Lung (tissue), 11 donors: ENCODE measurements at regions not wholly inside any gene's neighbourhood (a gene's known extent, or its start where the extent isn't known, plus 50 kb on each side); places are given as distances from the start of the nearest gene placed in this dataset.
A peak's percentile ranks its signal among the peaks of the same experiment; 100 is the strongest.

ENCODE experiments used
- ATAC-seq: fragments of 200-7000 bp; cut with Tn5 transposase; one replicate; pipeline ENCODE4 v1.9.1; 2020; ENCODE audit warnings: moderate number of reproducible peaks; ENCODE audit not compliant: insufficient read depth, low FRiP score
- DNase-seq, 3 donors: peaks; one replicate each; pipeline ENCODE4 v3.0.0-alpha.2; 2013 to 2017
- H3K27ac ChIP-seq, 2 donors: one replicate each; pipeline ENCODE4 v1.5.1; 2013; ENCODE audit warnings: mild to moderate bottlenecking in 2 of 2, moderate library complexity in 2 of 2, control low read depth in 1 of 2, inconsistent platforms in 1 of 2, low read depth in 1 of 2, low read length in 1 of 2
- H3K27me3 ChIP-seq, 3 donors: one replicate each; pipeline ENCODE4 v1.5.1; 2013; ENCODE audit warnings: low read length in 2 of 3; ENCODE audit not compliant: control insufficient read depth in 3 of 3, insufficient read depth in 3 of 3
- H3K36me3 ChIP-seq, 4 donors: one replicate each; pipeline ENCODE4 v1.5.1; 2013; ENCODE audit warnings: low read length in 4 of 4, mild to moderate bottlenecking in 1 of 4, moderate library complexity in 1 of 4; ENCODE audit not compliant: control insufficient read depth in 4 of 4, insufficient read depth in 4 of 4
- H3K4me1 ChIP-seq, 5 donors: one replicate each; pipeline ENCODE4 v1.5.1; 2013; ENCODE audit warnings: low read length in 5 of 5, mild to moderate bottlenecking in 2 of 5, moderate library complexity in 1 of 5; ENCODE audit not compliant: control insufficient read depth in 5 of 5, insufficient read depth in 5 of 5
- H3K4me3 ChIP-seq: one replicate; pipeline ENCODE4 v1.5.1; 2013; ENCODE audit warnings: mild to moderate bottlenecking, control low read depth, moderate library complexity
- H3K9ac ChIP-seq, 2 donors: one replicate each; pipeline ENCODE4 v1.5.1; 2013; ENCODE audit warnings: low read length in 2 of 2, control low read depth in 1 of 2; ENCODE audit not compliant: insufficient read depth in 1 of 2
- H3K9me3 ChIP-seq, 4 donors: one replicate each; pipeline ENCODE4 v1.5.1; 2013; ENCODE audit warnings: low read length in 3 of 4, mild to moderate bottlenecking in 1 of 4, moderate library complexity in 1 of 4; ENCODE audit not compliant: control insufficient read depth in 4 of 4, insufficient read depth in 3 of 4
- WGBS, 2 donors: extraction: QIAGEN DNeasy Blood & Tissue Kit; methylation state at CpG; one replicate each; pipeline ENCODE4 v1.1.7; 2013; 5-methylcytosine and 5-hydroxymethylcytosine counted together
- TF ChIP-seq, protein P1 (sequence below): IDR thresholded peaks from 2 replicates; pipeline ENCODE4 v1.5.1; 2012; ENCODE audit warnings: mild to moderate bottlenecking; ENCODE audit errors: control extremely low read depth, extremely low read depth
- donor health status: control.
- donor health status: control.
- donor health status: Bipolar disorder and iron deficiency.
- donor health status: healthy.
- donor health status: DM: yes; HTN: yes; CAD: no.

DNA sequence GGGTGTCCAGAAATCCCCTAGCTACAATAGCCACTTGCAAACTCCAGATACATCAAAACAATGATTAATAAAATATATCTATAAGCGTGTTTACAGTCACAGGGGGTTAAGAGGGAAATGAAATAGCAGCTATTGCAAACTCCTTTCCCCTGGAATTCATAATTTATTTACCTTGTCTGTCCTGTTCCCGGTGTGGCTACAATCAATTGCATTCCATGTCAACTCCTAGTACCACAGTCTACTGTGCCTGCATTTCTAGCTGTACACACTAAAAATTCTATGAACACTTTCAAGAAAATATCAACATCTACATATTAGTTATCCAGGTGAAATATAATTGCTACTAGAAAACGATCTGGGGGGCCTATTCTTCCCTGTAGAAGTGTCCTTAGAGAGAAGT is 217.6 kb downstream of the ELAVL2 start:
- no peak overlapping the region for H3K4me3 ChIP-seq

DNA sequence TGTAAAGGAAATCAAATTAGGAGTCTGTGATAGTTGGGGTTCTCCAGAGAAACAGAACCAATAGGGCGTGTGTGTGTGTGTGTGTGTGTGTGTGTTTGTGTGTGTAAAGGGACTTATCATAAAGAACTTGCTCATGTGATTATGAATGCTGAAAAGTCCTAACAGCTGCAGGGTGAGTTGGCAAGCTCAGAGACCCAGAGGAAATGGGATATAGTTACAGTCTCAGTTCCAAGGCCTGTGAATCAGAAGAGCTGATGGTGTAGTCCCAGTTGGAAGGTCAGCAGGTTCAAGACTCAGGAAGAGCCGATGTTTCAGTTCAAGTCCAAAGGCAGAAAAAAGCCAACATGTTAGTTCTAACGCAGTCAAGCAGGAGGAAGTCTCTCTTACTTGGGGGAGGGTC is 214.2 kb downstream of the ELAVL2 start:
- ATAC-seq (no peak), DNase-seq (peak in 2 of 3 donors; percentile 8 to 14)
- Histone ChIP-seq H3K9me3 (no peaks in the 10 kb centered on the region), H3K36me3 (no peaks in the 10 kb centered on the region), H3K9ac (no peak overlapping the region), H3K4me3 (no peak overlapping the region), H3K4me1 (no peaks in the 10 kb centered on the region), H3K27ac (no peak overlapping the region), H3K27me3 (no peaks in the 10 kb centered on the region)
- 61 to 73% methylated on average over 3 of the region's 3 CpGs for WGBS, 2 donors
- TF ChIP-seq, protein P1, sequence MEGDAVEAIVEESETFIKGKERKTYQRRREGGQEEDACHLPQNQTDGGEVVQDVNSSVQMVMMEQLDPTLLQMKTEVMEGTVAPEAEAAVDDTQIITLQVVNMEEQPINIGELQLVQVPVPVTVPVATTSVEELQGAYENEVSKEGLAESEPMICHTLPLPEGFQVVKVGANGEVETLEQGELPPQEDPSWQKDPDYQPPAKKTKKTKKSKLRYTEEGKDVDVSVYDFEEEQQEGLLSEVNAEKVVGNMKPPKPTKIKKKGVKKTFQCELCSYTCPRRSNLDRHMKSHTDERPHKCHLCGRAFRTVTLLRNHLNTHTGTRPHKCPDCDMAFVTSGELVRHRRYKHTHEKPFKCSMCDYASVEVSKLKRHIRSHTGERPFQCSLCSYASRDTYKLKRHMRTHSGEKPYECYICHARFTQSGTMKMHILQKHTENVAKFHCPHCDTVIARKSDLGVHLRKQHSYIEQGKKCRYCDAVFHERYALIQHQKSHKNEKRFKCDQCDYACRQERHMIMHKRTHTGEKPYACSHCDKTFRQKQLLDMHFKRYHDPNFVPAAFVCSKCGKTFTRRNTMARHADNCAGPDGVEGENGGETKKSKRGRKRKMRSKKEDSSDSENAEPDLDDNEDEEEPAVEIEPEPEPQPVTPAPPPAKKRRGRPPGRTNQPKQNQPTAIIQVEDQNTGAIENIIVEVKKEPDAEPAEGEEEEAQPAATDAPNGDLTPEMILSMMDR, result no peak

More for the DNA sequence above, 217.6 kb downstream of the ELAVL2 start:
- DNase-seq (no peak), ATAC-seq (no peak)
- no peaks in the 10 kb centered on the region for H3K36me3 ChIP-seq
- no peaks in the 10 kb centered on the region for H3K9me3 ChIP-seq
- no peak overlapping the region for H3K27ac ChIP-seq
- H3K27me3 ChIP-seq, result no peaks in the 10 kb centered on the region
- TF ChIP-seq, protein P1, result no peak
- no peaks in the 10 kb centered on the region for H3K4me1 ChIP-seq
- H3K9ac ChIP-seq, result no peak overlapping the region
- WGBS, 2 donors, result 35 to 56% methylated on average over 3 of the region's 3 CpGs

DNA sequence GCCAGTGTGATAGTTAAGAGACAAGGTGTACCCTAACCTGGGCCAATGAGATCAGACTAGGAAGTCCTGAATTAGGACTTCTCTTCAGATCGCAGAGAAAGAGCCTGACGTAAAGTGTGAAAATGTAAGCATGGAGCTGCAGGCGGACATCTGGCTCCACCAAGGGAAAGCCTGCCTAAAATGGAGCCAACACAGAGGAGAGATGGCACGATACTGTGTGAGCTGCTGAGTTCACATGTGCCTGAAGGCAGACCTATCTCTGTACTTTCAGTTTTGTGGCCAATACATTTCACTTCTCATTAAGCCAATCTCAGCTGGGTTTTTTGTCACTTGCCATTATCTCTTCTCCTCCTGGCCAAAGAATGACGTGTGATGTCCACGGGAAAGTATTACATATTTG is 210.5 kb downstream of the ELAVL2 start:
- 91 to 94% methylated on average over 6 of the region's 6 CpGs for WGBS, 2 donors
- Histone ChIP-seq H3K27me3 (no peaks in the 10 kb centered on the region), H3K36me3 (no peaks in the 10 kb centered on the region), H3K27ac (no peak overlapping the region), H3K4me1 (no peaks in the 10 kb centered on the region), H3K9me3 (no peaks in the 10 kb centered on the region), H3K9ac (no peak overlapping the region), H3K4me3 (no peak overlapping the region)
- TF ChIP-seq, protein P1, result no peak
- no peak for DNase-seq
- ATAC-seq, result no peak

DNA sequence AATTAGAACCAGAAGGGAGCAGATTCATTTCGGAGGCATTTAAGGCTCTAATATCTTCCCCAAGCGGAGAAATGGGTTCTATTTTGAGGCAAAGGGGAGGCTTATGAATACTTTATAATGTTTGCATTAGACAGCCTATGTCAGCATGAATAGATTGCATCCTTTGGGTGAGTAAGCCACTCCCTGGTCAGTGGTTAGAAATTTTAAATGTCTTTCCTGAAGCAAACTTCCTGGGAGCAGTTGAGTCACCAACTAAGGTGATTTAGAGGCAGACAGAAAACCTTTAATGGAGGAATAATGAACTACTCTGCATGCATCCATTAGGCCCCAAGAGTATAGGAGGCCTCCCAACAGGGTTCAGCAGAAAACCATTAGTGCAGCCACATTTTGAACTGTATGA is 204.9 kb downstream of the ELAVL2 start:
- H3K36me3 ChIP-seq, result no peaks in the 10 kb centered on the region
- H3K4me1 ChIP-seq, result no peaks in the 10 kb centered on the region
- no peak overlapping the region for H3K9ac ChIP-seq
- DNase-seq, result no peak
- peaks cover 0 to 2% (median 0%) of the 10 kb centered on the region in 4 donors for H3K9me3 ChIP-seq
- no peak for ATAC-seq
- no peak overlapping the region for H3K27ac ChIP-seq
- WGBS, 2 donors, result 86 to 89% methylated on average over 2 of the region's 2 CpGs
- H3K4me3 ChIP-seq, result no peak overlapping the region
- TF ChIP-seq, protein P1, result no peak
- H3K27me3 ChIP-seq, result no peaks in the 10 kb centered on the region
